ENCODE measurements at regions not wholly inside any gene's neighbourhood (a gene's known extent, or its start where the extent isn't known, plus 50 kb on each side); places are given as distances from the start of the nearest gene placed in this dataset.

DNA sequence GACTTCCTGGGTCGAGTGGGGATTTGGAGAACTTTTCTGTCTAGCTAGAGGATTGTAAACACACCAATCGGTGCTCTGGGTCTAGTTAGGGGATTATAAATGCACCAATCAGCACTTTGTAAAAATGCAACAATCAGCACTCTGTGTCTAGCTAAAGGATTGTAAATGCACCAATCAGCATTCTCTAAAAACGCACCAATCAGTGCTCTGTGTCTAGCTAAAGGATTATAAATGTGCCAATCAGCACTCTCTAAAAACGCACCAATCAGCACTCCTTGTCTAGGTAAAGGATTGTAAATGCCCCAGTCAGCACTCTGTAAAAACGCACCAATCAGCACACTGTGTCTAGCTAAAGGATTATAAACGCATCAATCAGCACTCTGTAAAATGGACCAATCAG is 209.0 kb upstream of the SLC35B3 start:
- TF ChIP-seq POLR2A (IDR thresholded peaks at IDR 0.05; ENCODE audit: borderline replicate concordance, extremely low read depth, insufficient read depth, insufficient read length) = no peak
- TF ChIP-seq, protein P1, sequence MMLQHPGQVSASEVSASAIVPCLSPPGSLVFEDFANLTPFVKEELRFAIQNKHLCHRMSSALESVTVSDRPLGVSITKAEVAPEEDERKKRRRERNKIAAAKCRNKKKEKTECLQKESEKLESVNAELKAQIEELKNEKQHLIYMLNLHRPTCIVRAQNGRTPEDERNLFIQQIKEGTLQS (IDR thresholded peaks at IDR 0.05) = no peak
- TF ChIP-seq, protein P2, sequence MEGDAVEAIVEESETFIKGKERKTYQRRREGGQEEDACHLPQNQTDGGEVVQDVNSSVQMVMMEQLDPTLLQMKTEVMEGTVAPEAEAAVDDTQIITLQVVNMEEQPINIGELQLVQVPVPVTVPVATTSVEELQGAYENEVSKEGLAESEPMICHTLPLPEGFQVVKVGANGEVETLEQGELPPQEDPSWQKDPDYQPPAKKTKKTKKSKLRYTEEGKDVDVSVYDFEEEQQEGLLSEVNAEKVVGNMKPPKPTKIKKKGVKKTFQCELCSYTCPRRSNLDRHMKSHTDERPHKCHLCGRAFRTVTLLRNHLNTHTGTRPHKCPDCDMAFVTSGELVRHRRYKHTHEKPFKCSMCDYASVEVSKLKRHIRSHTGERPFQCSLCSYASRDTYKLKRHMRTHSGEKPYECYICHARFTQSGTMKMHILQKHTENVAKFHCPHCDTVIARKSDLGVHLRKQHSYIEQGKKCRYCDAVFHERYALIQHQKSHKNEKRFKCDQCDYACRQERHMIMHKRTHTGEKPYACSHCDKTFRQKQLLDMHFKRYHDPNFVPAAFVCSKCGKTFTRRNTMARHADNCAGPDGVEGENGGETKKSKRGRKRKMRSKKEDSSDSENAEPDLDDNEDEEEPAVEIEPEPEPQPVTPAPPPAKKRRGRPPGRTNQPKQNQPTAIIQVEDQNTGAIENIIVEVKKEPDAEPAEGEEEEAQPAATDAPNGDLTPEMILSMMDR (IDR thresholded peaks at IDR 0.05 in 2 of 3, conservative IDR thresholded peaks at IDR 0.05 in 1 of 3; ENCODE audit: borderline replicate concordance in 1 of 3, insufficient read depth in 1 of 3, low read depth in 2 of 3, low read length in 2 of 3) = no peak
